Activated naive CD4-positive, alpha-beta T cell treated with anti-CD3 and anti-CD28 coated beads for 36 hours (primary cell): ENCODE measurements at regions not wholly inside any gene's neighbourhood (a gene's known extent, or its start where the extent isn't known, plus 50 kb on each side); places are given as distances from the start of the nearest gene placed in this dataset.
"Not testable (repeated sequence)": the region's sequence is repeated elsewhere in the genome, so short reads cannot be mapped to it uniquely, and the experiment has no call there.

ENCODE experiments used
- CTCF ChIA-PET: fragments of 350-600 bp; sonication (Branson Sonifier 250); formaldehyde crosslinking; loops from one replicate; lab custom pipeline; 2021; ENCODE audit warnings: antibody characterized with exemption; lab: Charles Lee
- DNase-seq: peaks from one replicate; pipeline ENCODE4 v3.0.0-alpha.2; 2020
- H3K27ac Mint-ChIP-seq: one replicate; pipeline ENCODE4 v1.8.0; 2021; ENCODE audit warnings: mild to moderate bottlenecking, mixed read lengths
- H3K27me3 Mint-ChIP-seq: one replicate; pipeline ENCODE4 v1.8.0; 2021; ENCODE audit warnings: low read depth, mixed read lengths
- H3K36me3 Mint-ChIP-seq: one replicate; pipeline ENCODE4 v1.8.0; 2021; ENCODE audit warnings: low read depth, mixed read lengths
- H3K4me1 Mint-ChIP-seq: one replicate; pipeline ENCODE4 v1.8.0; 2021; ENCODE audit warnings: low read depth, mixed read lengths
- H3K4me3 Mint-ChIP-seq: one replicate; pipeline ENCODE4 v1.8.0; 2021; ENCODE audit warnings: mild to moderate bottlenecking, moderate library complexity, mixed read lengths
- H3K9me3 Mint-ChIP-seq: one replicate; pipeline ENCODE4 v1.8.0; 2021; ENCODE audit warnings: mixed read lengths
- intact Hi-C: fragments of 100-400 bp; cut with micrococcal nuclease; formaldehyde crosslinking; loops from one replicate; pipeline ENCODE4 v1.15.1; 2023

- no peak overlapping the region for H3K27ac Mint-ChIP-seq
- no peaks in the 10 kb centered on the region for H3K27me3 Mint-ChIP-seq
- H3K9me3 Mint-ChIP-seq: no peaks in the 10 kb centered on the region
- CTCF ChIA-PET: no interaction called here
- DNase-seq: no peak
- no peak overlapping the region for H3K4me3 Mint-ChIP-seq
- H3K4me1 Mint-ChIP-seq: peaks cover 37% of the 10 kb centered on the region
- H3K36me3 Mint-ChIP-seq: no peaks in the 10 kb centered on the region
- intact Hi-C loops: loop anchor here (1.0 to 5.0 kb wide), 3 partner anchors 12 to 111 kb away; no protein-coding TSS in a partner anchor
These were observed 229.9 kb upstream of the AFF2 start for GRCh38 chrX:148270499-148270898.

- intact Hi-C loops: loop anchor here (5.0 kb wide), 1 partner anchor 41 kb away; no protein-coding TSS in a partner anchor
- CTCF ChIA-PET: no interaction called here
- no peak for DNase-seq
- Mint-ChIP-seq H3K27ac (no peak overlapping the region), H3K9me3 (no peaks in the 10 kb centered on the region), H3K4me1 (peaks cover 35% of the 10 kb centered on the region), H3K36me3 (no peaks in the 10 kb centered on the region), H3K27me3 (no peaks in the 10 kb centered on the region), H3K4me3 (no peak overlapping the region)
These were observed 229.2 kb upstream of the AFF2 start for GRCh38 chrX:148271263-148271662.

GRCh38 chrX:148281920-148282319, 218.5 kb upstream of the AFF2 start:
- H3K9me3 Mint-ChIP-seq: peaks cover 8% of the 10 kb centered on the region
- intact Hi-C loops: loop anchor here (1.0 to 10.0 kb wide), 7 partner anchors 12 to 1003 kb away; partner anchors contain the start of gene FMR1
- H3K27me3 Mint-ChIP-seq: no peaks in the 10 kb centered on the region
- CTCF ChIA-PET: no interaction called here
- H3K4me1 Mint-ChIP-seq: peaks cover 38% of the 10 kb centered on the region
- peak overlapping the region; percentile 11 for H3K4me3 Mint-ChIP-seq
- peak overlapping the region; percentile 92 for H3K27ac Mint-ChIP-seq
- DNase-seq: no peak
- no peaks in the 10 kb centered on the region for H3K36me3 Mint-ChIP-seq

- CTCF ChIA-PET: no interaction called here
- Mint-ChIP-seq H3K27ac (peak overlapping the region; percentile 92), H3K36me3 (no peaks in the 10 kb centered on the region), H3K4me1 (peaks cover 36% of the 10 kb centered on the region), H3K9me3 (peaks cover 2% of the 10 kb centered on the region), H3K27me3 (no peaks in the 10 kb centered on the region), H3K4me3 (no peak overlapping the region)
- no peak for DNase-seq
- intact Hi-C loops: loop anchor here (1.0 to 10.0 kb wide), 7 partner anchors 12 to 1002 kb away; partner anchors contain the start of gene FMR1
These were observed 217.9 kb upstream of the AFF2 start for GRCh38 chrX:148282504-148282903.

- Mint-ChIP-seq H3K4me1 (peaks cover 36% of the 10 kb centered on the region), H3K27me3 (no peaks in the 10 kb centered on the region), H3K4me3 (no peak overlapping the region), H3K9me3 (no peaks in the 10 kb centered on the region), H3K36me3 (no peaks in the 10 kb centered on the region), H3K27ac (no peak overlapping the region)
- DNase-seq: no peak
- CTCF ChIA-PET: no interaction called here
- intact Hi-C loops: loop anchor here (5.0 to 10.0 kb wide), 3 partner anchors 138 to 1001 kb away; partner anchors contain the start of gene FMR1
These were observed 216.4 kb upstream of the AFF2 start for GRCh38 chrX:148284056-148284455.

GRCh38 chrX:148284821-148285220, 215.6 kb upstream of the AFF2 start:
- no peak overlapping the region for H3K4me3 Mint-ChIP-seq
- H3K36me3 Mint-ChIP-seq: no peaks in the 10 kb centered on the region
- no peaks in the 10 kb centered on the region for H3K9me3 Mint-ChIP-seq
- DNase-seq: no peak
- CTCF ChIA-PET: interaction anchor here (0.7 kb wide), 1 partner anchor 120 kb away, joined by 3 read pairs; no protein-coding TSS in a partner anchor
- H3K27ac Mint-ChIP-seq: no peak overlapping the region
- H3K27me3 Mint-ChIP-seq: no peaks in the 10 kb centered on the region
- peaks cover 40% of the 10 kb centered on the region for H3K4me1 Mint-ChIP-seq
- intact Hi-C loops: loop anchor here (5.0 to 10.0 kb wide), 3 partner anchors 137 to 1000 kb away; partner anchors contain the start of gene FMR1

GRCh38 chrX:148288451-148288850, 212.0 kb upstream of the AFF2 start:
- Mint-ChIP-seq H3K27ac (no peak overlapping the region), H3K9me3 (no peaks in the 10 kb centered on the region), H3K36me3 (no peaks in the 10 kb centered on the region), H3K27me3 (no peaks in the 10 kb centered on the region), H3K4me3 (no peak overlapping the region), H3K4me1 (peaks cover 23% of the 10 kb centered on the region)
- CTCF ChIA-PET: no interaction called here
- intact Hi-C loops: loop anchor here (10.0 kb wide), 2 partner anchors 374 to 996 kb away; partner anchors contain the start of gene FMR1
- DNase-seq: no peak

GRCh38 chrX:148290041-148290440, 210.4 kb upstream of the AFF2 start:
- intact Hi-C loops: no loop called here
- CTCF ChIA-PET: interaction anchor here (0.6 kb wide), 1 partner anchor 60 kb away, joined by 3 read pairs; no protein-coding TSS in a partner anchor
- H3K4me1 Mint-ChIP-seq: peaks cover 19% of the 10 kb centered on the region
- no peaks in the 10 kb centered on the region for H3K36me3 Mint-ChIP-seq
- DNase-seq: no peak
- peak overlapping the region; percentile 4 for H3K27ac Mint-ChIP-seq
- no peaks in the 10 kb centered on the region for H3K27me3 Mint-ChIP-seq
- H3K9me3 Mint-ChIP-seq: no peaks in the 10 kb centered on the region
- no peak overlapping the region for H3K4me3 Mint-ChIP-seq

GRCh38 chrX:148290931-148291330, 209.5 kb upstream of the AFF2 start:
- DNase-seq: no peak
- intact Hi-C loops: no loop called here
- CTCF ChIA-PET: no interaction called here
- H3K27me3 Mint-ChIP-seq: no peaks in the 10 kb centered on the region
- no peaks in the 10 kb centered on the region for H3K36me3 Mint-ChIP-seq
- H3K9me3 Mint-ChIP-seq: peaks cover 6% of the 10 kb centered on the region
- peaks cover 25% of the 10 kb centered on the region for H3K4me1 Mint-ChIP-seq
- H3K27ac Mint-ChIP-seq: no peak overlapping the region
- no peak overlapping the region for H3K4me3 Mint-ChIP-seq

GRCh38 chrX:148298737-148299136, 201.7 kb upstream of the AFF2 start:
- Mint-ChIP-seq H3K36me3 (no peaks in the 10 kb centered on the region), H3K4me3 (no peak overlapping the region), H3K4me1 (peaks cover 26% of the 10 kb centered on the region), H3K9me3 (peaks cover 14% of the 10 kb centered on the region), H3K27me3 (no peaks in the 10 kb centered on the region), H3K27ac (no peak overlapping the region)
- intact Hi-C loops: loop anchor here (2.0 to 5.0 kb wide), 2 partner anchors 16 to 34 kb away; no protein-coding TSS in a partner anchor
- no peak for DNase-seq
- CTCF ChIA-PET: no interaction called here

GRCh38 chrX:148305214-148305613, 195.2 kb upstream of the AFF2 start:
- peaks cover 12% of the 10 kb centered on the region for H3K4me1 Mint-ChIP-seq
- intact Hi-C loops, H3K36me3 Mint-ChIP-seq, H3K9me3 Mint-ChIP-seq, DNase-seq, CTCF ChIA-PET, H3K4me3 Mint-ChIP-seq, H3K27ac Mint-ChIP-seq, H3K27me3 Mint-ChIP-seq: not testable (repeated sequence)

- Mint-ChIP-seq H3K4me3 (no peak overlapping the region), H3K27me3 (no peaks in the 10 kb centered on the region), H3K9me3 (peaks cover 3% of the 10 kb centered on the region), H3K4me1 (peaks cover 29% of the 10 kb centered on the region), H3K27ac (no peak overlapping the region), H3K36me3 (no peaks in the 10 kb centered on the region)
- no peak for DNase-seq
- CTCF ChIA-PET: no interaction called here
- intact Hi-C loops: no loop called here
These were observed 191.0 kb upstream of the AFF2 start for GRCh38 chrX:148309413-148309812.
